GM12874 (cell line): ENCODE measurements at regions not wholly inside any gene's neighbourhood (a gene's known extent, or its start where the extent isn't known, plus 50 kb on each side); places are given as distances from the start of the nearest gene placed in this dataset.

Source experiments
- TF ChIP-seq, protein P1 (sequence below): IDR thresholded peaks from 2 replicates; pipeline ENCODE4 v1.5.1; 2011; ENCODE audit warnings: low read depth, mild to moderate bottlenecking, control low read depth, low read length, moderate library complexity; ENCODE audit not compliant: insufficient read depth

- TF ChIP-seq, protein P1, sequence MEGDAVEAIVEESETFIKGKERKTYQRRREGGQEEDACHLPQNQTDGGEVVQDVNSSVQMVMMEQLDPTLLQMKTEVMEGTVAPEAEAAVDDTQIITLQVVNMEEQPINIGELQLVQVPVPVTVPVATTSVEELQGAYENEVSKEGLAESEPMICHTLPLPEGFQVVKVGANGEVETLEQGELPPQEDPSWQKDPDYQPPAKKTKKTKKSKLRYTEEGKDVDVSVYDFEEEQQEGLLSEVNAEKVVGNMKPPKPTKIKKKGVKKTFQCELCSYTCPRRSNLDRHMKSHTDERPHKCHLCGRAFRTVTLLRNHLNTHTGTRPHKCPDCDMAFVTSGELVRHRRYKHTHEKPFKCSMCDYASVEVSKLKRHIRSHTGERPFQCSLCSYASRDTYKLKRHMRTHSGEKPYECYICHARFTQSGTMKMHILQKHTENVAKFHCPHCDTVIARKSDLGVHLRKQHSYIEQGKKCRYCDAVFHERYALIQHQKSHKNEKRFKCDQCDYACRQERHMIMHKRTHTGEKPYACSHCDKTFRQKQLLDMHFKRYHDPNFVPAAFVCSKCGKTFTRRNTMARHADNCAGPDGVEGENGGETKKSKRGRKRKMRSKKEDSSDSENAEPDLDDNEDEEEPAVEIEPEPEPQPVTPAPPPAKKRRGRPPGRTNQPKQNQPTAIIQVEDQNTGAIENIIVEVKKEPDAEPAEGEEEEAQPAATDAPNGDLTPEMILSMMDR, result no peak
Measured at GRCh38 chr1:188402986-188403385, 1574.2 kb downstream of the PLA2G4A start.

GRCh38 chr1:188406636-188407035, 1577.9 kb downstream of the PLA2G4A start:
- TF ChIP-seq, protein P1, result no peak

GRCh38 chr1:188420177-188420576, 1591.4 kb downstream of the PLA2G4A start:
- TF ChIP-seq, protein P1, result no peak

- TF ChIP-seq, protein P1, result no peak
Measured at GRCh38 chr1:188423073-188423472, 1594.3 kb downstream of the PLA2G4A start.

GRCh38 chr1:188424176-188424575, 1595.4 kb downstream of the PLA2G4A start:
- TF ChIP-seq, protein P1, result no peak

GRCh38 chr1:188425687-188426086, 1596.9 kb downstream of the PLA2G4A start:
- TF ChIP-seq, protein P1, result no peak

GRCh38 chr1:188426561-188426960, 1597.8 kb downstream of the PLA2G4A start:
- TF ChIP-seq, protein P1, result no peak

DNA sequence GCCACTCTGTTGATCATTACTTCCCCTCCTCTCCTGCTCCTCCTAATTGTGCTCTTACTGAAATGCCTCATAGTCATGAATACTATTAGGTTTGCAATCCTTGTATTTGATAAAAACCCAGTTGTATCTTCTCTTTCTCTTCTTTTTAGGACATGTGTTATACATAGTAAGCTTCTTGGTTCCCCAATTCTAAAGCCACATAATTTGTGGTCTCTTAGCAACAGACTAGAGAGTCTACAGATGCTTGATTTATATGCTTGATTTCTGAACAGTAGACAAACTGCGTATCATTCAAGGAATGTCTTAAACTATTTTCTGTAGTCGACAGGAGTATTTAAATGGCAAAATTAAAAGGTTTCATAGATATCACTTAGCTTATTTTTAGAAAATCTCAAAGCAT, 1598.9 kb downstream of the PLA2G4A start:
- TF ChIP-seq, protein P1, result no peak
